Stomach (tissue), 8 donors: ENCODE measurements at regions not wholly inside any gene's neighbourhood (a gene's known extent, or its start where the extent isn't known, plus 50 kb on each side); places are given as distances from the start of the nearest gene placed in this dataset.

Experiments
- DNase-seq, 2 donors: peaks; one replicate each; pipeline versions ENCODE4 v3.0.0 to v3.0.0-alpha.2; 2013 to 2019
- H3K27ac ChIP-seq, 5 donors: fragments of 200-600 bp in 4 of 5; sonication (generic) in 4 of 5; one replicate each; pipeline ENCODE4 v1.5.1; 2013 to 2019; ENCODE audit warnings: mild to moderate bottlenecking in 1 of 5, moderate library complexity in 1 of 5
- H3K27me3 ChIP-seq, 3 donors: fragments of 200-600 bp; sonication (generic); one replicate each; pipeline ENCODE4 v1.5.1; 2017 to 2019; ENCODE audit warnings: mixed run types in 1 of 3
- H3K36me3 ChIP-seq, 4 donors: fragments of 200-600 bp; sonication (generic); 1 replicate in 3 of 4; 2 replicates in 1 of 4; pipeline ENCODE4 v1.5.1; 2016 to 2019
- H3K4me1 ChIP-seq, 4 donors: fragments of 200-600 bp; sonication (generic); one replicate each; pipeline ENCODE4 v1.5.1; 2016 to 2019
- H3K4me3 ChIP-seq, 4 donors: fragments of 200-600 bp; sonication (generic) in 3 of 4; one replicate each; pipeline ENCODE4 v1.5.1; 2016 to 2019; ENCODE audit warnings: mild to moderate bottlenecking in 1 of 4
- H3K9me3 ChIP-seq, 4 donors: fragments of 200-600 bp; sonication (generic); one replicate each; pipeline ENCODE4 v1.5.1; 2016 to 2019
- CTCF ChIP-seq, 7 experiments: fragments of 450-650 bp in 4 of 7; fragments of 200-600 bp in 3 of 7; sonication (generic) in 3 of 7; IDR thresholded peaks; one replicate each; pipeline ENCODE4 v1.5.1; 2016 to 2019; ENCODE audit warnings: antibody characterized with exemption in 7 of 7, control low read depth in 2 of 7, mild to moderate bottlenecking in 1 of 7
- EP300 ChIP-seq: sonication (generic); formaldehyde crosslinking; IDR thresholded peaks from one replicate; pipeline ENCODE4 v1.6.1; 2017; ENCODE audit warnings: antibody characterized with exemption
- POLR2A ChIP-seq, 4 donors: fragments of 450-650 bp; IDR thresholded peaks; one replicate each; pipeline ENCODE4 v1.6.1; 2016; ENCODE audit warnings: antibody characterized with exemption in 4 of 4, control low read depth in 2 of 4, mild to moderate bottlenecking in 1 of 4, moderate library complexity in 1 of 4
- POLR2AphosphoS5 ChIP-seq, 3 donors: sonication (generic); formaldehyde crosslinking; IDR thresholded peaks; one replicate each; pipeline ENCODE4 v1.6.1; 2016; ENCODE audit warnings: antibody characterized with exemption in 3 of 3
- WGBS, 5 donors: extraction: QIAGEN DNeasy Blood & Tissue Kit in 3 of 5; methylation state at CpG; one replicate each; pipeline versions ENCODE4 v1.1.5 to v1.1.7; 2013 to 2018; 5-methylcytosine and 5-hydroxymethylcytosine counted together
- intact Hi-C: fragments of 100-400 bp; cut with DNase I; formaldehyde crosslinking; loops from one replicate; pipeline ENCODE4 v1.15.1; 2023; ENCODE audit warnings: low total_unique reads
- donor health status: healthy with polysubstance abuse.
- donor health status: Bipolar disorder and iron deficiency.
- donor health status: healthy.

- Histone ChIP-seq H3K4me3 (no peak overlapping the region), H3K27ac (no peak overlapping the region), H3K9me3 (no peaks in the 10 kb centered on the region), H3K4me1 (no peaks in the 10 kb centered on the region), H3K27me3 (no peaks in the 10 kb centered on the region), H3K36me3 (no peaks in the 10 kb centered on the region)
- no peak for DNase-seq
- TF ChIP-seq CTCF (IDR thresholded peaks at IDR 0.05) (no peak), POLR2AphosphoS5 (IDR thresholded peaks at IDR 0.05) (no peak), EP300 (no peak), POLR2A (IDR thresholded peaks at IDR 0.05) (no peak)
- intact Hi-C loops, result no loop called here
Measured at GRCh38 chr2:133856678-133857077, 288.4 kb upstream of the NCKAP5 start.

- H3K27ac ChIP-seq, result no peak overlapping the region
- intact Hi-C loops, result no loop called here
- no peaks in the 10 kb centered on the region for H3K27me3 ChIP-seq
- no peak overlapping the region for H3K4me3 ChIP-seq
- no peaks in the 10 kb centered on the region for H3K9me3 ChIP-seq
- TF ChIP-seq POLR2AphosphoS5 (IDR thresholded peaks at IDR 0.05) (no peak), CTCF (IDR thresholded peaks at IDR 0.05) (no peak), POLR2A (IDR thresholded peaks at IDR 0.05) (no peak), EP300 (no peak)
- no peak for DNase-seq
- 54 to 90% (median 82%) methylated on average over 6 of the region's 6 CpGs for whole genome bisulfite sequencing, 5 donors
- H3K36me3 ChIP-seq, result no peaks in the 10 kb centered on the region
- no peaks in the 10 kb centered on the region for H3K4me1 ChIP-seq
Measured at GRCh38 chr2:133859578-133859977, 291.3 kb upstream of the NCKAP5 start.

- DNase-seq, result no peak
- intact Hi-C loops, result no loop called here
- Histone ChIP-seq H3K4me3 (no peak overlapping the region), H3K36me3 (no peaks in the 10 kb centered on the region), H3K27me3 (no peaks in the 10 kb centered on the region), H3K27ac (no peak overlapping the region), H3K4me1 (peaks cover 0 to 6% (median 0%) of the 10 kb centered on the region in 4 donors), H3K9me3 (no peaks in the 10 kb centered on the region)
- 22 to 52% (median 29%) methylated on average over 3 to 4 of the region's 4 CpGs for WGBS, 5 donors
- TF ChIP-seq CTCF (IDR thresholded peaks at IDR 0.05), result no peak
- no peak for TF ChIP-seq POLR2AphosphoS5 (IDR thresholded peaks at IDR 0.05)
- TF ChIP-seq POLR2A (IDR thresholded peaks at IDR 0.05), result no peak
- no peak for TF ChIP-seq EP300
Measured at GRCh38 chr2:133862400-133862977, 294.2 kb upstream of the NCKAP5 start.

- intact Hi-C loops, result no loop called here
- Histone ChIP-seq H3K27ac (no peak overlapping the region), H3K4me1 (peaks cover 0 to 6% (median 0%) of the 10 kb centered on the region in 4 donors), H3K4me3 (no peak overlapping the region), H3K9me3 (no peaks in the 10 kb centered on the region), H3K36me3 (no peaks in the 10 kb centered on the region), H3K27me3 (no peaks in the 10 kb centered on the region)
- 90 to 95% (median 90%) methylated on average over 7 to 8 of the region's 8 CpGs for WGBS, 5 donors
- TF ChIP-seq POLR2A (IDR thresholded peaks at IDR 0.05), result no peak
- TF ChIP-seq CTCF (IDR thresholded peaks at IDR 0.05), result no peak
- no peak for TF ChIP-seq EP300
- no peak for TF ChIP-seq POLR2AphosphoS5 (IDR thresholded peaks at IDR 0.05)
- no peak for DNase-seq
Measured at GRCh38 chr2:133863106-133863800, 295.0 kb upstream of the NCKAP5 start.
